Urothelium cell line (cell line): ENCODE measurements at regions not wholly inside any gene's neighbourhood (a gene's known extent, or its start where the extent isn't known, plus 50 kb on each side); places are given as distances from the start of the nearest gene placed in this dataset.

Experiments used
- DNase-seq: peaks from one replicate; pipeline ENCODE4 v3.0.0; 2011; ENCODE audit warnings: low spot score, mixed read lengths
- FAIRE-seq: peaks from 2 replicates; lab custom pipeline; 2011; peaks lifted over from hg19 to GRCh38; lab: Jason Lieb, UNC

DNA sequence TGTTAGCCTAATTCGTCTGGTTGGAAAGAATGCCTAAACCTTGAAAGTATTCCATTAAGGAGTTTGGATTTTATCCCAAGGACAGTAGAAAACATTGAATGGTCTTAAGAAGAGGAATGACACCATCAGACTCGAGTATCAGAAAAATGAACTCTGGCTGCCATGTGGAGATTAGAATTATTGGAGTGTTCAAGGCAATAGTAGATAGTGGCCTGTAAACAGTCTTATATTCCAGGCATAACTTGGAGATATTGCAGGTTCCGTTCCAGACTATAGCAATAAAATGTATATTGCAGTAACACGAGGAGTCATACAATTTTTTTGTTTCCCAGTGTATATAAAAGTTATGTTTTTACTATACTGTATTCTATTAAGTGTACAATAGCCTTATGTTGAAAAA is 130.9 kb downstream of the GDAP2 start:
- FAIRE-seq: no peak
- DNase-seq: no peak

DNA sequence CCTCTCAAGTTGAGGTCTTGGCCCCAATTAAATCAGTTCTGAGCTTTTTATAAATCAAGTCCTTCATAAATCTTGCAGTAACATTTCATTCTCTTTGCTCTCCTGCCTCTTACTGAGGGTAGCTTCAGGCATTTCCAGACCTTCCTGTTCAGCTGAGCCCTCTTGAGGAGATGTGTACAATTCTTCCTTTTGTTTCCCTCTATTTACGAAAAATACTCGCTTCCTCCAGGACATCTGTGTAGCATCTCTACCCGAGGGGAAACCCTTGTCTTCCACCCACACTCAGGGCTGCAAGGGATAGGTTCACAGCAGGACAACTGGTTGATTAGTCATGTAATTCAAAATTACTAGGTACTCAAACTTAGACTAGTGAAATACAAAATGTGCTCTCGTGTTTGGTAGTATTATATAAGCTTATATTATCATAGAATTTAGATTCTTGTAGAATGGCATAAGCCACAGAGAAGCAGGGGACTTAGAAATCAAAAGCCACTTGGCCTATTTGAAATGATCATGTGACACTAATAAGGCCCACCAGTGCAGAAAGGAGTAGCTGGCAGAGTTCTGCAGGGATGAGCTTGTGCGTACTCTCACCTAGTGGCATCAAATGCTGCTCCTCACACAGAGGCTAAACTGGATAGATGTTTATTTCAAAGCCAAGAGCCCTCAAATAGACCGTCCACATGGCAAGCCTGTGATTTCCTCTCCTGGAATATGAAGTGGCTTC is 126.7 kb downstream of the GDAP2 start:
- DNase-seq (no peak), FAIRE-seq (no peak)

DNA sequence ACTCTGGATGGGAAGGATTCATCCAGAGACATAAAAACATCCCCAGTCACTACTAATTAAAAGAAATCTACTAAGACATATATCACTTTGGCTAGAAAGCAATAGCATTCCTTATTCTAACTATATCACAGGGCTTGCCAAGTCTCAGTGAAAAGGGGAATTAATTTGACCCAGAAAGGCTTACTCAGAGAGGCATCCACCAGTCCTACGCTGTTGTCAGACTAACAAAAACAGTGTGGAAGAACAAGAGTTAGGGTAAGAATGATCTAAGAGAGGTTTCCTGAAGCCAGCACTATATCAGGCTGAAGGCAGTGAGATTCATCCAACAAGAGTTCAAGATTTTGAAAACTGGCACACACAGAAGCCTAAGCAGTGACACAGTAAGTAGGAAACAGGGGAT is 126.1 kb downstream of the GDAP2 start:
- no peak for FAIRE-seq
- DNase-seq: no peak

DNA sequence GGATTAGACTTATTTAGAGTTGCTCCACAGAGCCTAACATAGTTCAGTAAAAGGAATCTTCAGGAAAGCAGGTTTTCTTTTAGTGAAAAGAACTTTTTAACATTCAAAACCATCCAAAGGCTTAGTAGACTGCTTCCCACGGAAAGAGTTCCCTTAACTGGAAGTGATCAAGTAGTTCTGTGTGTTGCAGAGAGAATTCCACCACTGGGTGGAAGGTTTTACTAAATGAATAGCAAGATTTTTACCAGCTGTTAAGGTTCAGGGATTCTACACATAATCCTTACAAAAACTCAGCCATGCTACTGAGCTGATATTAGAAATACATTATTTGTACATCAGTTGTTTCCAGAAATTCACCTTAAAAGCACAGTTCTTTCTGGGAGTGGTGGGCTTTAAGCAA is 119.7 kb downstream of the GDAP2 start:
- DNase-seq: no peak

DNA sequence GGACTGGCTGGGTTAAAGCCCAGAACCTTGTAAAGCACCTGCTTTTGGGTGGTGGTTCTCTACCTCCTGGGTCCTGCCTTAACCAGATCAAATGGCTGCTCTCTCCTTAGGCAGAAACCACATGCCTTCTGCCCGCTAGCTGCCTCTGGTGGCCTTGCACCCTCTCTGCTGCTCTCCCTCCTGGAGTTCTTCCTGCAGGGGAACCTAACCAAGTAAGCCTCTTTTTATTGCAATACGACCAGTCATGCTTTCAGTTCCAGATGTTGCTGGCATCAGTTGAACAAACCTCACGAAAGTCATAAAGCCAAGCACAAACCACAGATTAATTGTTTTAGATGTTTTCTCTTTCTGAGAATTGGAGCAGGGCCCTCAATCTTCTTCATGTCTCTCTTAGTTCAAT is 118.9 kb downstream of the GDAP2 start:
- FAIRE-seq (no peak), DNase-seq (no peak)

More for the DNA sequence above, 119.7 kb downstream of the GDAP2 start:
- FAIRE-seq: no peak

DNA sequence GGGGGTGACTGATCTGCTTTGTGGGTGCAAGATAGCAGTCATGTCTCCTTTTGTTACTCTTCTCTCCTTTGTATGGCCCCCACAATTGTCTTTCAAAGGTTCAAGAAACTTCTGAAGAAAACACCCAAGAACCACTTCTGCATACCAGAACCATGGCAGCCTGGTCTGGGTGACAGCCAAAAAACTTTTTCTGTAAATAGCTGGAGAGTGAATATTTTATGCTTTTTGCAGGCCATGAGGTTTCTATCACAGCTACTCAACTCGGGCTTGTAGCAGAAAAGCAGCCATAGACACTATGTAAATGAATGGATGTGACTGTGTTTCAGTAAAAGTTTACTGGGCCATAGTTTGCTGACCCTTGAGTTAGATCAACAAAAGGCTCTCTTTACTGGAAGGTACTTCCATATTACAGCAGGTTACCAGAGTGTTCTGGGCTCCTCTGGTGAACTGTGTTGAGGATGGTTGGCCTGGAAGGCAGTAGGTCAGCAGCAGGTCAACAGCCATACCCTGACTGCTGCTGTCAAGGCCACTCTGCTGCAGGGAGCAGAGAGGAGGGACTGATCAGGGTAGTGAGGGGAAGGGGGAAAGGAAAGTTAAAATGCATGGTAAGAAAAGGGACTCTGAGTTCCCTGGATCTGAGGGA is 116.4 kb downstream of the GDAP2 start:
- DNase-seq (no peak), FAIRE-seq (no peak)
